ACC112 (cell line): ENCODE measurements at regions not wholly inside any gene's neighbourhood (a gene's known extent, or its start where the extent isn't known, plus 50 kb on each side); places are given as distances from the start of the nearest gene placed in this dataset.

Experiments used
- H2AFZ ChIP-seq: fragments of 200-600 bp; sonication (generic); one replicate; pipeline ENCODE4 v1.6.0; 2017; ENCODE audit warnings: antibody characterized with exemption, low read length; ENCODE audit not compliant: unreplicated experiment
- H3K27ac ChIP-seq: fragments of 200-600 bp; sonication (generic); 2 replicates; pipeline ENCODE4 v1.5.1; 2014; ENCODE audit warnings: low read depth, mild to moderate bottlenecking, antibody characterized with exemption, low read length, moderate library complexity
- H3K27me3 ChIP-seq: fragments of 200-600 bp; sonication (generic); 2 replicates; pipeline ENCODE4 v1.6.1; 2014; ENCODE audit warnings: mild to moderate bottlenecking, antibody characterized with exemption, low read length, moderate library complexity, mixed read lengths; ENCODE audit not compliant: insufficient read depth
- H3K36me3 ChIP-seq: fragments of 200-600 bp; sonication (generic); 2 replicates; pipeline ENCODE4 v1.6.1; 2016; ENCODE audit warnings: mild to moderate bottlenecking, antibody characterized with exemption, low read length, moderate library complexity, mixed read lengths; ENCODE audit not compliant: insufficient read depth
- H3K4me1 ChIP-seq: fragments of 200-600 bp; sonication (generic); one replicate; pipeline ENCODE4 v1.6.1; 2016; ENCODE audit warnings: low read length, mixed read lengths; ENCODE audit not compliant: insufficient read depth, unreplicated experiment, control insufficient read depth
- H3K4me3 ChIP-seq: fragments of 200-600 bp; sonication (generic); 2 replicates; pipeline ENCODE4 v1.5.1; 2014; ENCODE audit warnings: mild to moderate bottlenecking, low read depth, low read length
- H3K79me2 ChIP-seq: fragments of 200-600 bp; sonication (generic); one replicate; pipeline ENCODE4 v1.6.0; 2016; ENCODE audit warnings: low read length; ENCODE audit not compliant: control insufficient read depth, unreplicated experiment, insufficient read depth

DNA sequence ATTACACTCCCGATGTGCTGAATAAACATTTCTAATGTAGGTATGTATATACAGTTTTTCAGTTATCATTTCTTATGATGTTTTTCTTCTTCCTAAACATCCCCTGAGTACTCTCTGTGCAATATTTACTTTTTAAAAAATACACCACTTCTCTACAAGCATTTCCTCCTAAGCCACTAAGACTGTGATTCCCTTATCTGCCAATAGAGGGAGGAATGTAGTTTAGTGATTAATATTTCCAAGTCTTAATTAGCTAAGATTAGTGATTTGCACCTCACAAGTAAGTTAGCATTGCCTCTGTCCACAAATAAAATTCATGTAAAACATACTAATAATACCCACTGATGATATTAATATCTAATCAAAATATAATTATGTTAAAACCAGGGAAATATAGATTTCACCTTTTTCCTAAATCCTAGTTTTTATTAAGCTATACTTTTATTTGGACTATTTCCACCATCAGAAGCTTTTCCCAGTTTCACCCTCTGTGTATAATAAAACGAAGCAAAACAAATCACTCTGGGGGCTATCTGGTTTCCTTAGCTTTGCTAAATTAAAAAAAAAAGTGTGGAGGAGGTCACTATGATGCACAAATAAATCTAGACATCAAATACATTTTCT lies 909.1 kb downstream of the FAT4 start:
- Histone ChIP-seq H3K4me1 (no peaks in the 10 kb centered on the region), H3K36me3 (no peaks in the 10 kb centered on the region), H2AFZ (no peak overlapping the region), H3K27ac (no peak overlapping the region), H3K27me3 (no peaks in the 10 kb centered on the region), H3K79me2 (no peaks in the 10 kb centered on the region), H3K4me3 (no peak overlapping the region)

DNA sequence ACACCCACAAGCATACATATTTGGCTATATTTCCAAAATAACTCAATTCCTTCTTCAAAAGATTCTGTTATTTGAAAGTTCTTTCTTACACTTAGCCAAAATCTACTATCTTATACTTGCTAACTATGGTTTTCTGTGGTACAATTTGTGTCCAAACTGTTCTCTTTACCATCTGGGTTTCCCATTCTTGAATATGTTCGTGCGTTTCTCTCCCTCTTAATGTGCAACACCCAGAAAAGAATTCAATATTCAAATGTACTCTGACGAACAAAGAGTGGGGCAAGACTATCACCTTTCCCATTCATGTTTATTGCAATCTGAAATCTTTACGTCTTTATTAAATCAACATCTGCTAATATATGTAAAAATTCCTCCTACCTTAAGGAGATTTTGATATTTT lies 912.7 kb downstream of the FAT4 start:
- Histone ChIP-seq H3K27me3 (no peaks in the 10 kb centered on the region), H3K36me3 (no peaks in the 10 kb centered on the region), H2AFZ (no peak overlapping the region), H3K4me1 (no peaks in the 10 kb centered on the region), H3K79me2 (no peaks in the 10 kb centered on the region), H3K4me3 (no peak overlapping the region), H3K27ac (no peak overlapping the region)

DNA sequence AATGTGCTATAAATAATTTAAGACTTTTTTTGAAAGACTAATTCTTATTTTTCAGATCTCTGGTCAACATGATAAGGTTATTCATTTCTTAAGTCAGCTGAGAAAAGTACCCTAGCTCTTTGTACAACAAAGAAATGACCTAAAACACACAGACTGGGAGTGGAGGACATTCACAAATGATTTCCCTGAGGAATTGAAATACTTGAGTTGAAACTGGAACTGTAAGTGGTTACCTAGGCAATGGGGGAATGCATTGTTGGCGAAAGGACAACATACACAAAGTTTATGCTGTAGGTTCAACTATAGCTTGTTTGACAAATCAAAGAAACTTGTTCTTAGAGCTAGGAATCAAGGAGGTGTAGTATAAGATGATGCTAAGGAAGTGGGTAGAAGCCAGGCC lies 915.5 kb downstream of the FAT4 start:
- Histone ChIP-seq H3K4me1 (no peaks in the 10 kb centered on the region), H3K27me3 (no peaks in the 10 kb centered on the region), H3K36me3 (no peaks in the 10 kb centered on the region), H3K79me2 (no peaks in the 10 kb centered on the region), H3K4me3 (no peak overlapping the region), H2AFZ (no peak overlapping the region), H3K27ac (no peak overlapping the region)

DNA sequence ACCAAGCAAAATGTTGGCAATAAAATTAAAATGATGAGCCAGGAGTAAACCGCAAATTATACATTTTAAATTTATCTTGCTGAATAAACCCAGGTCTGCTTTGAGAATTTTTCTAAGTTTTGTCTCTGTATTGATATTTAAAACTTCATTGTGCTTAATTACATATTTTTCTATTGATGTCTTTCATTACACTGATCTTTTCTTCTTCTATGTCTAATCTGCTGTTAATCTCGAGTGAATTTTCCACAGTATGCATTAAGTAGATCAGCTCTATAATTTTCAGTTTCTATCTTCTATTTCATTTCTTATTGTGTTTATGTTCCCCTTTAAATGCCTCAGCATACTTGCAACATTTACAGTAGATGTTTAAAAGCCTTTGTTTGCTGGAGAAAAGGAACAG lies 918.7 kb downstream of the FAT4 start:
- Histone ChIP-seq H3K4me3 (no peak overlapping the region), H2AFZ (no peak overlapping the region), H3K36me3 (no peaks in the 10 kb centered on the region), H3K4me1 (no peaks in the 10 kb centered on the region), H3K27me3 (no peaks in the 10 kb centered on the region), H3K79me2 (no peaks in the 10 kb centered on the region), H3K27ac (no peak overlapping the region)

DNA sequence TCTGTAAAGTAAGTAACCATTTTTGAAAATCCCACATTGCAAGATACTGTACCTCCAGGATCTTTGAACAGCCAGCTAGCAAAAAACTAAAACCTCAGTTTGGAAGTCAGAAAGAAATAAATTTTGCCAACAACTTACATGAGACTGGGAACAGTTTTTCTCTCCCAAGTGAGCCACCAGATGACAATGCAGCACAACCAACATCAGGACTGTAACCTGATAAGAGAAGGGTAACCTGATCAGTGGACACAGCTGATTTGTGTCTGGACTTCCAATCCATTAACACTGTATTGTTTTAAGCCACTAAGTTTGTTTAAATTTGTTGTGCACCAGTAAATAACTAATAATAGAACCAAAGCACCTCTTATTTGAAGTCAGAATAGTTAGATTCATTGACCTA lies 923.3 kb downstream of the FAT4 start:
- H3K27me3 ChIP-seq: no peaks in the 10 kb centered on the region
- H3K36me3 ChIP-seq: no peaks in the 10 kb centered on the region
- H2AFZ ChIP-seq: no peak overlapping the region
- no peak overlapping the region for H3K4me3 ChIP-seq
- H3K4me1 ChIP-seq: no peaks in the 10 kb centered on the region
- no peaks in the 10 kb centered on the region for H3K79me2 ChIP-seq
- H3K27ac ChIP-seq: no peak overlapping the region

DNA sequence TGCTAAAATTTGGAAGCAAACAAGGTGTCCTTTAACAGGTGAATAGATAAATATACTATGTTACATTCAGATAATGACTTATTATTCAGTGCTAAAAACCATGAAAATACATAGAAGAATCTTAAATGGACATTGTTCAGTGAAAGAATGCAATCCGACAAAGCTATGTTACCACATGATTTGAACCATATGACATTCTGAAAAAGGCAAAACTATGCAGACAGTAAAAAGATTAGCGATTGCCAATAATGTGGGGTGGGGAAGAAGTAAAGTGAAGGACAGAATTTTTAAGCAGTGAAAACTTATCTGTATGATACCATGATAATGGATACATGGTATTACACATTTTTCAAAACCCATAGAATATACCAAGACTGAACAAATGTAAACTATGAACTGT lies 926.9 kb downstream of the FAT4 start:
- no peak overlapping the region for H3K27ac ChIP-seq

DNA sequence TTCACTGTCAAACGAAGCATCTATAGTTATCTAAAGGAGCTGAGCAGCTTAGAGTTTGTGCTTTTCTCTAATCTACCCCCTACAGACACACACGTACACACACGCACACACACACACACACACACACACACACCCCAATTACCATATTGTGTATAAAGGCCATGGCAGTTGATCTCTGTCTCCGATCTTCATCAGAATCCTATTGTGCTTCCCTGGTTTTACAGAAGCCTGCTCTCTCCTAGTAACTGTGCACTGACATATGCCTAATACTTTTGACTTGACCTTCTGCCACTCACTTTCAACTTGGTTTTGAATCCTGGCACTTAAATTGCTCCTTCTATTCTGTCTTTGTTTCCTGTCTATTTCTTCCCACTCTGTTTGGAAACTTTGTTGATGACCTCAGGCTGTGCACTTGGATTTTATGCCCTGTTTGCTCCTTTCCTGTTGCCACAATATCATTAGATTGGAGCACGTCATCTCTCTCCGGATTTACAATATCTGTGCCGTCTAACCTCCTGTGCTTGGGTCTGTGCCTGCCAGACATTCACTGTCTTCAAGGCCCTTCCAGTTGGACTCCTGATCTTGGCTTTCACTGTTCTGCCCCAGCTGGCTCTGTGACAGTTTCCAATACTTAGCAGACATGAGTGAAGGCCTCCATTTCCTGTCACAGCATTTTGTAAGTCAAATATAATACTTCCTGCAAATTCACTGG lies 928.1 kb downstream of the FAT4 start:
- Histone ChIP-seq H3K36me3 (no peaks in the 10 kb centered on the region), H3K4me3 (no peak overlapping the region), H3K27ac (no peak overlapping the region)

More for the DNA sequence above, 926.9 kb downstream of the FAT4 start:
- Histone ChIP-seq H3K36me3 (no peaks in the 10 kb centered on the region), H3K27me3 (no peaks in the 10 kb centered on the region), H3K4me1 (no peaks in the 10 kb centered on the region), H3K79me2 (no peaks in the 10 kb centered on the region), H3K4me3 (no peak overlapping the region), H2AFZ (no peak overlapping the region)

DNA sequence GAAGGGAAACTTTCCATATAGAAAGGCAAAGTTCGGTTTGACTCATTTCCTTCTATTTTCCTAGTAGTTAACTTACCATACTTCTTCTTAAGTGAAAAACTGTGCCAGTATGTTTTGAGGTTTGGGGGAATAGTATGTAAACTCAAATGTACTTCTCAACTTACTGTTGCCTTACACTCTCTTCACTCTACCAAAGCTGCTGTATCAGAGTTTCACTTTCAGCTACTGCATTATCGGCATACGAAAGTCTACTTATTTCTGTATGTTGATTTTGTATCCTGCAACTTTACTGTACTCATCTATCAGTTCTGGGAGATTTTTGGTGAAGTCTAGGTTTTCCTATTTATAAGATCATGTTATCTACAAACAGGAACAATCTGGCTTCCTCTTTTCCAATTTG lies 932.7 kb downstream of the FAT4 start:
- Histone ChIP-seq H3K36me3 (no peaks in the 10 kb centered on the region), H3K27ac (no peak overlapping the region), H3K27me3 (no peaks in the 10 kb centered on the region), H3K79me2 (no peaks in the 10 kb centered on the region), H2AFZ (no peak overlapping the region), H3K4me3 (no peak overlapping the region), H3K4me1 (no peaks in the 10 kb centered on the region)

More for the DNA sequence above, 928.1 kb downstream of the FAT4 start:
- Histone ChIP-seq H3K4me1 (no peaks in the 10 kb centered on the region), H3K27me3 (no peaks in the 10 kb centered on the region), H3K79me2 (no peaks in the 10 kb centered on the region), H2AFZ (no peak overlapping the region)

DNA sequence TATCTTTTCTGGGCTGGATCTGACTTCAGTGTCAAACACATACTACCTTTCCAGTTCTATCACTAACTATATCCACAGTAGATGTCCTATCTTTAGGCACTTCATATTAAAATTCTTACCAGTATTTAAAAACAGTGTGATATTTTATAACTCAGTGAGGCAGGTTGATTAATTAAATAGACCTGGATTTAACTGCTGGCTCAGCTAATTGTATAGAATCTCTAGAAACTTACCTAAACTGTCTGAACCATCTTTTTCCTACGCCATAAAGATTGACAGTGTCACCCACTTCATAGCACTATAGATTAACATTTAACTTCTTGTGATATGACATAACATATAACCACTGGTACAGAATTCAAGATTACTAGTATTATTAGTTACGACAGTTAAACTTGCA lies 935.3 kb downstream of the FAT4 start:
- Histone ChIP-seq H3K27me3 (no peaks in the 10 kb centered on the region), H3K79me2 (no peaks in the 10 kb centered on the region), H3K4me3 (no peak overlapping the region), H3K36me3 (no peaks in the 10 kb centered on the region), H3K4me1 (no peaks in the 10 kb centered on the region), H2AFZ (no peak overlapping the region), H3K27ac (no peak overlapping the region)

DNA sequence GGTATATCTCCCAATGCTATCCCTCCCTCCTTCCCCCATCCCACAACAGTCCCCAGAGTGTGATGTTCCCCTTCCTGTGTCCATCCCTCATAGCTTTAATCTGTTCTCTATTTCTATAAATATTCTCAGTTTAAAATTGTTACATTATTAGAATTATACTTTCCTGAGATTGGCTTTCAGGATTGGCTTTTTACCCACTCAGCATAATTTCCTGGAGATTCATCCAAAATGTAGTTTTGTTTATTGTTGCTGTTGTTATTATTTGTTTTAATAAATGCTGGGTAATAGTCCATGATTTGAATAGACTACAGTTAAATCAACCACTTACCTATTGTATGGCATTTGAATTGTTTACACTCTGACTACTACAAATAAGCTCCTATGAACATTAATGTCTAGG lies 936.4 kb downstream of the FAT4 start:
- Histone ChIP-seq H3K79me2 (no peaks in the 10 kb centered on the region), H3K27ac (no peak overlapping the region), H3K36me3 (no peaks in the 10 kb centered on the region), H3K4me1 (no peaks in the 10 kb centered on the region), H3K27me3 (no peaks in the 10 kb centered on the region), H3K4me3 (no peak overlapping the region), H2AFZ (no peak overlapping the region)

DNA sequence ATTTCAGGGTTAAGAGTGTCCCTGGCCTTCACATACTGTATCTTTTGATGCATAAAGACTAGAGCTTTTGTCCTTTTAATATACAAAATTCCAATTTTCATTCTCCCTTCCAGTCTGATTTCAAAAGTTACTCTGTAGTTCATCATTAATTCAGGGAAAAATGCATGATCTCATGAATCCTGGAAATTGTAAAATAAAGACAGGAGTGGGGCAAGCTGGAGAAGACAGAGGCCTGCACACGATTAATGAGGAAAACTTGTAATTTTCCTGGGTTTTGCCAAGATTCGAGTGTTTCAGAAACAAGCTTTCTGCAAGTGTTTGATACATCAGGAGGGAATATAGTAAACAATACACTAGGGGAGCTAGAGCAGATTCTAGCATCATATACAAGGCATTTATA lies 947.9 kb downstream of the FAT4 start:
- Histone ChIP-seq H3K36me3 (no peaks in the 10 kb centered on the region), H3K27ac (no peak overlapping the region), H3K79me2 (no peaks in the 10 kb centered on the region), H3K27me3 (no peaks in the 10 kb centered on the region), H2AFZ (no peak overlapping the region), H3K4me1 (peaks cover 19% of the 10 kb centered on the region), H3K4me3 (no peak overlapping the region)
